Activated CD8-positive, alpha-beta T cell treated with anti-CD3 and anti-CD28 coated beads, Interleukin-2, amount 10 ng/mL, durations not matched to agents 7 days and 5 days (primary cell): ENCODE measurements at regions not wholly inside any gene's neighbourhood (a gene's known extent, or its start where the extent isn't known, plus 50 kb on each side); places are given as distances from the start of the nearest gene placed in this dataset.

Experiments
- ATAC-seq: fragments of 150-1000 bp; cut with Tn5 transposase; one replicate; pipeline ENCODE4 v1.10.0; 2021; ENCODE audit warnings: moderate library complexity
- CTCF ChIA-PET: fragments of 350-600 bp; sonication (Branson Sonifier 250); formaldehyde crosslinking; loops from one replicate; lab custom pipeline; 2021; ENCODE audit warnings: antibody characterized with exemption; lab: Charles Lee
- POLR2A ChIA-PET: fragments of 350-600 bp; sonication (Branson Sonifier 250); formaldehyde crosslinking; loops from one replicate; lab custom pipeline; 2021; ENCODE audit warnings: antibody characterized with exemption; lab: Charles Lee
- DNase-seq: peaks from one replicate; pipeline ENCODE4 v3.0.0-alpha.2; 2020
- H3K27ac Mint-ChIP-seq: one replicate; pipeline ENCODE4 v1.8.0; 2021; ENCODE audit warnings: mild to moderate bottlenecking, mixed read lengths
- H3K27me3 Mint-ChIP-seq: one replicate; pipeline ENCODE4 v1.8.0; 2021; ENCODE audit warnings: low read depth, mixed read lengths
- H3K36me3 Mint-ChIP-seq: one replicate; pipeline ENCODE4 v1.8.0; 2021; ENCODE audit warnings: low read depth, mixed read lengths
- H3K4me1 Mint-ChIP-seq: one replicate; pipeline ENCODE4 v1.8.0; 2021; ENCODE audit warnings: low read depth, mixed read lengths
- H3K4me3 Mint-ChIP-seq: one replicate; pipeline ENCODE4 v1.8.0; 2021; ENCODE audit warnings: mild to moderate bottlenecking, mixed read lengths
- H3K9me3 Mint-ChIP-seq: one replicate; pipeline ENCODE4 v1.8.0; 2022; ENCODE audit warnings: mixed read lengths; ENCODE audit not compliant: insufficient read depth

- H3K27me3 Mint-ChIP-seq: no peaks in the 10 kb centered on the region
- ChIA-PET CTCF (no interaction called here), POLR2A (no interaction called here)
- no peaks in the 10 kb centered on the region for H3K36me3 Mint-ChIP-seq
- H3K4me1 Mint-ChIP-seq: no peaks in the 10 kb centered on the region
- no peak overlapping the region for H3K4me3 Mint-ChIP-seq
- H3K9me3 Mint-ChIP-seq: no peaks in the 10 kb centered on the region
- no peak overlapping the region for H3K27ac Mint-ChIP-seq
- DNase-seq (no peak), ATAC-seq (no peak)
These were observed 798.8 kb upstream of the HS6ST1 start for GRCh38 chr2:129117434-129117833.

DNA sequence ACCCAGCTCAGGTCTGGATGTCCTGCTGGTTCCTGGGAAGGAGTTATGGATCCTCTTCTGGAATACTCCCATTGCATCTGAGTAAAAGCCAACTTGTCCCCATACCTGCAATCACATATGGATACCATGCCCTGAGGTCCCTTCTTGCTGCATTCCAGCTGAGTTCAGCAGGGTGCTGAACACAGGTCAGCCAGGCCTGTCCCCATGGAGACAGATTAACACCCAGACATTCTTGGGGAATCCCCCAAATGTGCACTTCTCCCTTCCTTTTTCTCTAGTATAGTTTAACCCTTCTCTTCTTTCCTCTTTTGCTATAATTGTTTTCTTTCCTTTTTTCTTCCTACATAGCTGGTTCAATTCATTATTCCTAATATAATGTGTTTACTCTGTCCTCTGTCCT, 799.6 kb upstream of the HS6ST1 start:
- ChIA-PET CTCF (no interaction called here), POLR2A (no interaction called here)
- no peaks in the 10 kb centered on the region for H3K36me3 Mint-ChIP-seq
- no peak overlapping the region for H3K27ac Mint-ChIP-seq
- no peak for DNase-seq
- no peak for ATAC-seq
- H3K27me3 Mint-ChIP-seq: no peaks in the 10 kb centered on the region
- no peaks in the 10 kb centered on the region for H3K9me3 Mint-ChIP-seq
- no peak overlapping the region for H3K4me3 Mint-ChIP-seq
- no peaks in the 10 kb centered on the region for H3K4me1 Mint-ChIP-seq

GRCh38 chr2:129129087-129129486, 810.4 kb upstream of the HS6ST1 start:
- Mint-ChIP-seq H3K4me1 (no peaks in the 10 kb centered on the region), H3K36me3 (no peaks in the 10 kb centered on the region), H3K27ac (no peak overlapping the region), H3K4me3 (no peak overlapping the region), H3K27me3 (no peaks in the 10 kb centered on the region), H3K9me3 (no peaks in the 10 kb centered on the region)
- ChIA-PET CTCF (no interaction called here), POLR2A (no interaction called here)
- ATAC-seq: no peak
- no peak for DNase-seq

- ATAC-seq: no peak
- Mint-ChIP-seq H3K27ac (no peak overlapping the region), H3K4me1 (no peaks in the 10 kb centered on the region), H3K27me3 (no peaks in the 10 kb centered on the region), H3K9me3 (no peaks in the 10 kb centered on the region), H3K4me3 (no peak overlapping the region), H3K36me3 (no peaks in the 10 kb centered on the region)
- DNase-seq: no peak
- ChIA-PET CTCF (no interaction called here), POLR2A (no interaction called here)
These were observed 815.3 kb upstream of the HS6ST1 start for GRCh38 chr2:129133692-129134641.

DNA sequence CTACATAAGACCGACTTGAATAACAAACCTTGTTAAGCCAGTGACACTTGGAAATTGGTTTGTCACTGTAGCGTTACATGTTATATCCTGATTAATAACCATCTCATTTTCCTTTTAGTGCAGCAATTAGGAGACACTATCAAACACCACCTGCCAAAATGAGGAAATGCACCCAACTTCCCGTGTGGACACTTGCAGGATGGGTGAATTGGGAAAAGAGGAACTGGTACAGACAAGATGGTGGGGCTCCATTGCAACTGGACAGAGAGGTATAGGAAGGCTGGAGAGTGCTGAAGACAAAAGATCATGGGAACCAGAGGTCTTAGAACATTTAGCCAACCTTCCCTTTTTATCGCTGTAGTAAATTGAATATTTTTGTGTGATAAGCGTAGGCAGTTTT, 816.3 kb upstream of the HS6ST1 start:
- no peak for DNase-seq
- no peaks in the 10 kb centered on the region for H3K27me3 Mint-ChIP-seq
- H3K36me3 Mint-ChIP-seq: no peaks in the 10 kb centered on the region
- H3K4me1 Mint-ChIP-seq: no peaks in the 10 kb centered on the region
- POLR2A ChIA-PET: no interaction called here
- no peaks in the 10 kb centered on the region for H3K9me3 Mint-ChIP-seq
- no peak overlapping the region for H3K4me3 Mint-ChIP-seq
- ATAC-seq: no peak
- no peak overlapping the region for H3K27ac Mint-ChIP-seq
- CTCF ChIA-PET: no interaction called here

- ChIA-PET CTCF (no interaction called here), POLR2A (no interaction called here)
- H3K4me3 Mint-ChIP-seq: no peak overlapping the region
- no peaks in the 10 kb centered on the region for H3K9me3 Mint-ChIP-seq
- H3K27me3 Mint-ChIP-seq: no peaks in the 10 kb centered on the region
- H3K27ac Mint-ChIP-seq: no peak overlapping the region
- no peaks in the 10 kb centered on the region for H3K36me3 Mint-ChIP-seq
- no peak for DNase-seq
- ATAC-seq: no peak
- H3K4me1 Mint-ChIP-seq: no peaks in the 10 kb centered on the region
These were observed 820.7 kb upstream of the HS6ST1 start for GRCh38 chr2:129139380-129139779.

DNA sequence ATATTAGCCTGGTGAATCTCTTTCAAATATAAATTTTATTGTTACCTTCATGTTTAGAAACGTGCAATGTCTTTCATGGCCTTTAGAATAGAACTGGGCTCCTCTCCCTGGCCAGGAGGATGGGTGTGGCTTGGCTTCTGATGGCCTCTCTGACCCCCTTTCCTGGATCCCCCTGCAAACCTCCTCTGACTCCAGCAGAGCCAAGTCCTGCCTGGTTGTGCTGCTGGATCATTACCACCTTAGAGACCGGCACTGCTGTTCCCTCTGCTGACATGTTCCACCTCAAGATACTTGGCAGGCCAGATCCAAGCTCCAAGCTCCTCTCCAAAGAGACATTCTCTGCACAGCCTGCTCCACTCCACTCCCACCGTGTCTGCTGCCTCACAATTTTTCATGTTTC, 823.8 kb upstream of the HS6ST1 start:
- ATAC-seq (no peak), DNase-seq (no peak)
- Mint-ChIP-seq H3K27ac (no peak overlapping the region), H3K36me3 (no peaks in the 10 kb centered on the region), H3K4me1 (no peaks in the 10 kb centered on the region), H3K9me3 (no peaks in the 10 kb centered on the region), H3K27me3 (peaks cover 3% of the 10 kb centered on the region), H3K4me3 (no peak overlapping the region)
- ChIA-PET CTCF (no interaction called here), POLR2A (no interaction called here)

- no peak overlapping the region for H3K4me3 Mint-ChIP-seq
- DNase-seq (no peak), ATAC-seq (no peak)
- CTCF ChIA-PET: no interaction called here
- H3K27me3 Mint-ChIP-seq: peaks cover 3% of the 10 kb centered on the region
- H3K9me3 Mint-ChIP-seq: no peaks in the 10 kb centered on the region
- no peaks in the 10 kb centered on the region for H3K4me1 Mint-ChIP-seq
- no peak overlapping the region for H3K27ac Mint-ChIP-seq
- no peaks in the 10 kb centered on the region for H3K36me3 Mint-ChIP-seq
- POLR2A ChIA-PET: no interaction called here
These were observed 825.6 kb upstream of the HS6ST1 start for GRCh38 chr2:129144082-129144791.

DNA sequence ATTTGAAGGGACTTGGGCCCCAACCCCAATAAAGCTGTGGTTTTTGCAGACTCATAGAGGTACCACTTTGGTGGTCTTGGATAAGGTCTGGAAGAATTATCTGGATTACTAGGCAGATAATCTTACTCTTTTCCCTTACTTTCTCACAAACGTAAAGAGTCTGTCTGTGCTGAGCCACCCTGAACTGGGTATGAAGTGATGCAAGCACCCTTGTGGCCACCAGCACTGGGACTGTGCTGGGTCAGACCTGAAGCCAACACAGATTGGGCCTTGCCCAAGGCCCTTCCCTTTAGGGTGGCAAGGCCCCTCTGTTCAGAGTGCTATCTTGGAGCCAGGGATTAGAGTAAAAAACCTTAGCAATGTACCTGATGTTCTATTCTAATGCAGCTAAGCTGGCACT, 827.0 kb upstream of the RAB6C start:
- no peak for DNase-seq
- POLR2A ChIA-PET: no interaction called here
- ATAC-seq: no peak
- no peak overlapping the region for H3K4me3 Mint-ChIP-seq
- CTCF ChIA-PET: no interaction called here
- no peaks in the 10 kb centered on the region for H3K4me1 Mint-ChIP-seq
- H3K27me3 Mint-ChIP-seq: no peaks in the 10 kb centered on the region
- no peak overlapping the region for H3K27ac Mint-ChIP-seq
- H3K36me3 Mint-ChIP-seq: no peaks in the 10 kb centered on the region
- H3K9me3 Mint-ChIP-seq: peaks cover 4% of the 10 kb centered on the region

DNA sequence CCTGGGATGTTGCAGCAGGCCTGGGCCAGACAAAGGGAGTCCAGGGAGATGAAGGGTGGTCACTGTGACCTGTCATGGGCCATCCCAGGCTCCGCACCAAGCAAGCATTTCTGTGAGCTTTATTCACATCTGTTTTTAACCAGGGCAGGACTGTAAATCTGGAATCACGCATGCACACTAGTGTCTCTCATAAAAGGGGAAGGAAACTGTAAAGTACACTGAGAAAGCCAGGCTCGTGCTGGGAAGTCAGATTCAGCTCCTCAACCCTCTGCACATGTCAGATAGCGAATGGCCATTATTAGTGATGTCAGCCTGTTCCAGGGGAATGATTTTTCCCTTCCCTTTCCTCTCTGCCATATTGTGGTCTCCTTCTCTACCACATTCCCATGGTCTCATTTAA, 818.6 kb upstream of the RAB6C start:
- Mint-ChIP-seq H3K4me3 (no peak overlapping the region), H3K4me1 (no peaks in the 10 kb centered on the region), H3K36me3 (no peaks in the 10 kb centered on the region), H3K9me3 (no peaks in the 10 kb centered on the region), H3K27ac (no peak overlapping the region), H3K27me3 (no peaks in the 10 kb centered on the region)
- POLR2A ChIA-PET: no interaction called here
- ATAC-seq (no peak), DNase-seq (no peak)
- CTCF ChIA-PET: no interaction called here

DNA sequence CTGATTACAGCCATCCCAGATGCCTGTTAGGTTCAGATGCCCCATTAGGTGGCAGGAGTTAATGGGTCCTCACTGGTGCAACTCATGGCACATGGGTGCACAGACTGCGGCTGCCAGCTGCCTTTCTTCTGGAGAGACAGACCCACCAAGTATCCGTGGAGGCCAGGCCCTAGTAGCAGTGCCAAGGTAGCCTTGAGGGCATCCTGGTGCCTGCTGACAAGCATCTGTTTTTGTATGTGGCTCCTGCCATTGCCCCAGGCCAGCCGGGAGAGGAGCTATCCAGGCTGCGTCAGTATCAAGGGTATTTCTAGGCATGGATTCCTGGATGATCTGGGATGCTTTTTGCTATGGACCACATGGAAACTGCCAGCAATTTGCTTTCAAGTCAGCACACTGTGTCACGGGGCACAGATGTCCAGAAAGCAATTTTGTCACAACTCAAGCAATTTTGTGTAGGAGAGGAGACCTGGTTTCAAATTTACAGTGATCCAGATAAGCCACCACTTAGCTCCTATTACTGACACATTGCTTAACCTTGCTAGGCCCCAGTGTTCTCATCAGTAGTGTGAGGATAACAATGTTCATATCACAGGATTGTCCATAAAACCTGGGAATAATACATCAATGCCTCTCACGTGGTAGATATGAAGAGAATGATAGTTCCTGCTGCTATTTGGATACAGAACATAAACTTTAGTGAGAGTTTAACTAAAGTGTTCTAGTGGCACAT, 815.1 kb upstream of the RAB6C start:
- no peaks in the 10 kb centered on the region for H3K4me1 Mint-ChIP-seq
- POLR2A ChIA-PET: no interaction called here
- H3K4me3 Mint-ChIP-seq: no peak overlapping the region
- CTCF ChIA-PET: no interaction called here
- no peak overlapping the region for H3K27ac Mint-ChIP-seq
- no peaks in the 10 kb centered on the region for H3K27me3 Mint-ChIP-seq
- DNase-seq (no peak), ATAC-seq (no peak)
- no peaks in the 10 kb centered on the region for H3K9me3 Mint-ChIP-seq
- no peaks in the 10 kb centered on the region for H3K36me3 Mint-ChIP-seq

DNA sequence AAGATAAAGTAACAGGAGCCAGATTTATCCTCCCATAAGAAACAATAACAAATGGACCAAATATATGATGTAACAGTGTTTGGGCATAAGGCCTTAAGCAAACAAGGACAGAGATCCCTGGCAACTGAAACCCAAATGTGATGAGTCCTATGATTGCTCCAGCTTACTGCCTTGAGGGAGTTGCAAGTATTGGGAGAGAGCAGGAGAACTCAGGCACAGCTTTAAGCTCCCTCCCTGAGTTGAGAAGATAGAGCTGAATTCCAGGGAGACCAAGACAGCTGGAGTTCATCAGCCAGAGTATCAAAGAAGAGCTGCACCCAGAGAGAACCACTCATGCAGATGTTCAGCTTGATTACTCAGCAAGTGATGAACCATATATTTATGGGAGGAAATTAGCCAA, 814.5 kb upstream of the RAB6C start:
- Mint-ChIP-seq H3K4me3 (no peak overlapping the region), H3K4me1 (no peaks in the 10 kb centered on the region), H3K9me3 (no peaks in the 10 kb centered on the region), H3K27ac (no peak overlapping the region), H3K27me3 (no peaks in the 10 kb centered on the region), H3K36me3 (no peaks in the 10 kb centered on the region)
- no peak for ATAC-seq
- ChIA-PET POLR2A (no interaction called here), CTCF (no interaction called here)
- DNase-seq: no peak
